WTC11 (cell line): ENCODE measurements at regions not wholly inside any gene's neighbourhood (a gene's known extent, or its start where the extent isn't known, plus 50 kb on each side); places are given as distances from the start of the nearest gene placed in this dataset.

Experiments used
- ATAC-seq: fragments of 200-7000 bp; cut with Tn5 transposase; 2 replicates; pipeline ENCODE4 v1.10.0; 2021; ENCODE audit warnings: mild to moderate bottlenecking, moderate library complexity
- CTCF ChIA-PET: fragments of 300-600 bp; sonication (Branson Sonifier 250); formaldehyde crosslinking; loops from one replicate; lab custom pipeline; 2021; ENCODE audit warnings: antibody characterized with exemption; lab: Charles Lee
- POLR2A ChIA-PET: fragments of 350-600 bp; sonication (Branson Sonifier 250); formaldehyde crosslinking; loops from one replicate; lab custom pipeline; 2021; ENCODE audit warnings: antibody characterized with exemption; lab: Charles Lee
- DNase-seq: peaks from one replicate; pipeline ENCODE4 v3.0.0; 2021; ENCODE audit warnings: low spot score
- H3K27ac Mint-ChIP-seq: 2 replicates; pipeline ENCODE4 v1.8.0; 2021; ENCODE audit warnings: mixed read lengths
- H3K27me3 Mint-ChIP-seq: 2 replicates; pipeline ENCODE4 v1.8.0; 2021; ENCODE audit warnings: low read depth, mild to moderate bottlenecking, moderate library complexity, mixed read lengths
- H3K36me3 Mint-ChIP-seq: 2 replicates; pipeline ENCODE4 v1.8.0; 2021; ENCODE audit warnings: mixed read lengths
- H3K4me1 Mint-ChIP-seq: 2 replicates; pipeline ENCODE4 v1.8.0; 2022; ENCODE audit warnings: mixed read lengths
- H3K4me3 Mint-ChIP-seq: 2 replicates; pipeline ENCODE4 v1.8.0; 2021; ENCODE audit warnings: mild to moderate bottlenecking, moderate library complexity, mixed read lengths
- H3K9me3 Mint-ChIP-seq: 2 replicates; pipeline ENCODE4 v1.8.0; 2021; ENCODE audit warnings: mixed read lengths
- CREB1 ChIP-seq: sonication (generic); formaldehyde crosslinking; IDR thresholded peaks from 2 replicates; pipeline ENCODE4 v1.8.0; 2023; ENCODE audit warnings: mild to moderate bottlenecking, missing genetic modification reagents
- EMX1 ChIP-seq: fragments of 250-450 bp; sonication (Bioruptor Pico); IDR thresholded peaks from 2 replicates; pipeline ENCODE4 v1.8.0; 2021; ENCODE audit warnings: mild to moderate bottlenecking
- FOXP1 ChIP-seq: sonication (generic); formaldehyde crosslinking; IDR thresholded peaks from 2 replicates; pipeline ENCODE4 v1.8.0; 2022; ENCODE audit warnings: missing genetic modification reagents, mild to moderate bottlenecking, moderate library complexity, borderline replicate concordance
- NR1H2 ChIP-seq: sonication (generic); formaldehyde crosslinking; IDR thresholded peaks from 2 replicates; pipeline ENCODE4 v1.9.0; 2021; ENCODE audit warnings: mild to moderate bottlenecking, moderate library complexity, missing genetic modification reagents
- SOX15 ChIP-seq: fragments of 250-450 bp; sonication (Bioruptor Pico); IDR thresholded peaks from 2 replicates; pipeline ENCODE4 v1.9.0; 2021; ENCODE audit warnings: mild to moderate bottlenecking
- TP53 ChIP-seq: sonication (generic); formaldehyde crosslinking; IDR thresholded peaks from 2 replicates; pipeline ENCODE4 v1.8.1; 2023; ENCODE audit warnings: mild to moderate bottlenecking, missing genetic modification reagents
- ZNF121 ChIP-seq: sonication (generic); formaldehyde crosslinking; IDR thresholded peaks from 2 replicates; pipeline ENCODE4 v1.8.0; 2023; ENCODE audit warnings: missing genetic modification reagents
- ZNF263 ChIP-seq: sonication (generic); formaldehyde crosslinking; IDR thresholded peaks from 2 replicates; pipeline ENCODE4 v1.8.1; 2022; ENCODE audit warnings: low read depth, mild to moderate bottlenecking, moderate library complexity, missing genetic modification reagents
- ZNF416 ChIP-seq: fragments of 250-450 bp; sonication (Bioruptor Pico); IDR thresholded peaks from 2 replicates; pipeline ENCODE4 v1.9.0; 2021; ENCODE audit warnings: mild to moderate bottlenecking, inconsistent platforms
- TF ChIP-seq, protein P1 (sequence below): sonication (generic); formaldehyde crosslinking; IDR thresholded peaks from 2 replicates; pipeline ENCODE4 v1.8.1; 2022; ENCODE audit warnings: low read depth, mild to moderate bottlenecking, moderate library complexity, missing genetic modification reagents, borderline replicate concordance
- TF ChIP-seq, protein P2 (sequence below): sonication (generic); formaldehyde crosslinking; IDR thresholded peaks from 2 replicates; pipeline ENCODE4 v1.8.1; 2022; ENCODE audit warnings: mild to moderate bottlenecking, missing genetic modification reagents, moderate library complexity, borderline replicate concordance
- TF ChIP-seq, protein P3 (sequence below): sonication (generic); formaldehyde crosslinking; IDR thresholded peaks from 2 replicates; pipeline ENCODE4 v1.8.1; 2022; ENCODE audit warnings: missing genetic modification reagents, borderline replicate concordance
- TF ChIP-seq, protein P4 (sequence below): sonication (generic); formaldehyde crosslinking; IDR thresholded peaks from 2 replicates; pipeline ENCODE4 v1.8.1; 2023; ENCODE audit warnings: mild to moderate bottlenecking, missing genetic modification reagents
- TF ChIP-seq, protein P5 (sequence below): sonication (generic); formaldehyde crosslinking; IDR thresholded peaks from 2 replicates; pipeline ENCODE4 v1.8.0; 2022; ENCODE audit warnings: mild to moderate bottlenecking, missing genetic modification reagents
- TF ChIP-seq, protein P6 (sequence below): fragments of 250-450 bp; sonication (Bioruptor Pico); IDR thresholded peaks from 2 replicates; pipeline ENCODE4 v1.9.0; 2021; ENCODE audit warnings: mild to moderate bottlenecking
- TF ChIP-seq, protein P7 (sequence below): sonication (generic); formaldehyde crosslinking; IDR thresholded peaks from 2 replicates; pipeline ENCODE4 v1.8.1; 2023; ENCODE audit warnings: mild to moderate bottlenecking, moderate library complexity, missing genetic modification reagents
- TF ChIP-seq, protein P8 (sequence below): fragments of 250-450 bp; sonication (Bioruptor Pico); IDR thresholded peaks from 2 replicates; pipeline ENCODE4 v1.9.0; 2021; ENCODE audit warnings: moderate library complexity, mild to moderate bottlenecking, inconsistent platforms, borderline replicate concordance
- TF ChIP-seq, protein P9 (sequence below): sonication (generic); formaldehyde crosslinking; IDR thresholded peaks from 2 replicates; pipeline ENCODE4 v1.8.1; 2023; ENCODE audit warnings: mild to moderate bottlenecking, missing genetic modification reagents, moderate library complexity

DNA sequence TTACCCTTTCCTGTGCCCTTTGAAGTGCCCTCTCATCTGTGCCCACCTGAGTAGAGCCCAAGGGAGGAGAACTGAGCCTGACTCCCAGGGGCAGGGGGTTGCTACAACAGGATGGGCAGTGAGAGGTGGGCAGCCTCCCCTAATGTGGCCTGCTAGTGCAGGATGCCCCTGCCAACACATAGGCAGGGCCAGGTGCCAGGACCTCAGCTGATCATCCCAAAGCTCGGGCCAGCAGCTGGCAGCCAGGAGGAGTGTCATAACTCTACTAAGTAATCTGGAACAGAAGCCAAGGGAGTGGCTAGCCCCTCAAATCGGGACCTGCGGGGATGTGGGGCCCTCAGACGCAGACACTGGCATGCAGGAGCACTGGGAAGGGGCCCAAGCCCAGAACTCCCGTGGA is 208.8 kb upstream of the RAB4A start:
- ChIA-PET CTCF (interaction anchor here (0.7 kb wide), 1 partner anchor 31 kb away, joined by 3 read pairs; no protein-coding TSS in a partner anchor), POLR2A (no interaction called here)
- DNase-seq, result no peak
- Mint-ChIP-seq H3K27me3 (no peaks in the 10 kb centered on the region), H3K27ac (no peak overlapping the region), H3K9me3 (no peaks in the 10 kb centered on the region), H3K4me1 (peaks cover 20% of the 10 kb centered on the region), H3K36me3 (no peaks in the 10 kb centered on the region), H3K4me3 (no peak overlapping the region)
- ATAC-seq, result no peak
- TF ChIP-seq, protein P1, sequence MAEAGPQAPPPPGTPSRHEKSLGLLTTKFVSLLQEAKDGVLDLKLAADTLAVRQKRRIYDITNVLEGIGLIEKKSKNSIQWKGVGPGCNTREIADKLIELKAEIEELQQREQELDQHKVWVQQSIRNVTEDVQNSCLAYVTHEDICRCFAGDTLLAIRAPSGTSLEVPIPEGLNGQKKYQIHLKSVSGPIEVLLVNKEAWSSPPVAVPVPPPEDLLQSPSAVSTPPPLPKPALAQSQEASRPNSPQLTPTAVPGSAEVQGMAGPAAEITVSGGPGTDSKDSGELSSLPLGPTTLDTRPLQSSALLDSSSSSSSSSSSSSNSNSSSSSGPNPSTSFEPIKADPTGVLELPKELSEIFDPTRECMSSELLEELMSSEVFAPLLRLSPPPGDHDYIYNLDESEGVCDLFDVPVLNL, result no peak
- no peak for TF ChIP-seq FOXP1 (CRISPR knock-in tag)
- TF ChIP-seq, protein P2, sequence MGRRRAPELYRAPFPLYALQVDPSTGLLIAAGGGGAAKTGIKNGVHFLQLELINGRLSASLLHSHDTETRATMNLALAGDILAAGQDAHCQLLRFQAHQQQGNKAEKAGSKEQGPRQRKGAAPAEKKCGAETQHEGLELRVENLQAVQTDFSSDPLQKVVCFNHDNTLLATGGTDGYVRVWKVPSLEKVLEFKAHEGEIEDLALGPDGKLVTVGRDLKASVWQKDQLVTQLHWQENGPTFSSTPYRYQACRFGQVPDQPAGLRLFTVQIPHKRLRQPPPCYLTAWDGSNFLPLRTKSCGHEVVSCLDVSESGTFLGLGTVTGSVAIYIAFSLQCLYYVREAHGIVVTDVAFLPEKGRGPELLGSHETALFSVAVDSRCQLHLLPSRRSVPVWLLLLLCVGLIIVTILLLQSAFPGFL (CRISPR knock-in tag), result no peak
- TF ChIP-seq EMX1 (CRISPR knock-in tag), result no peak
- no peak for TF ChIP-seq ZNF416 (CRISPR knock-in tag)
- TF ChIP-seq, protein P3, sequence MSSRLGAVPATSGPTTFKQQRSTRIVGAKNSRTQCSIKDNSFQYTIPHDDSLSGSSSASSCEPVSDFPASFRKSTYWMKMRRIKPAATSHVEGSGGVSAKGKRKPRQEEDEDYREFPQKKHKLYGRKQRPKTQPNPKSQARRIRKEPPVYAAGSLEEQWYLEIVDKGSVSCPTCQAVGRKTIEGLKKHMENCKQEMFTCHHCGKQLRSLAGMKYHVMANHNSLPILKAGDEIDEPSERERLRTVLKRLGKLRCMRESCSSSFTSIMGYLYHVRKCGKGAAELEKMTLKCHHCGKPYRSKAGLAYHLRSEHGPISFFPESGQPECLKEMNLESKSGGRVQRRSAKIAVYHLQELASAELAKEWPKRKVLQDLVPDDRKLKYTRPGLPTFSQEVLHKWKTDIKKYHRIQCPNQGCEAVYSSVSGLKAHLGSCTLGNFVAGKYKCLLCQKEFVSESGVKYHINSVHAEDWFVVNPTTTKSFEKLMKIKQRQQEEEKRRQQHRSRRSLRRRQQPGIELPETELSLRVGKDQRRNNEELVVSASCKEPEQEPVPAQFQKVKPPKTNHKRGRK (CRISPR knock-in tag), result no peak
- TF ChIP-seq, protein P4, sequence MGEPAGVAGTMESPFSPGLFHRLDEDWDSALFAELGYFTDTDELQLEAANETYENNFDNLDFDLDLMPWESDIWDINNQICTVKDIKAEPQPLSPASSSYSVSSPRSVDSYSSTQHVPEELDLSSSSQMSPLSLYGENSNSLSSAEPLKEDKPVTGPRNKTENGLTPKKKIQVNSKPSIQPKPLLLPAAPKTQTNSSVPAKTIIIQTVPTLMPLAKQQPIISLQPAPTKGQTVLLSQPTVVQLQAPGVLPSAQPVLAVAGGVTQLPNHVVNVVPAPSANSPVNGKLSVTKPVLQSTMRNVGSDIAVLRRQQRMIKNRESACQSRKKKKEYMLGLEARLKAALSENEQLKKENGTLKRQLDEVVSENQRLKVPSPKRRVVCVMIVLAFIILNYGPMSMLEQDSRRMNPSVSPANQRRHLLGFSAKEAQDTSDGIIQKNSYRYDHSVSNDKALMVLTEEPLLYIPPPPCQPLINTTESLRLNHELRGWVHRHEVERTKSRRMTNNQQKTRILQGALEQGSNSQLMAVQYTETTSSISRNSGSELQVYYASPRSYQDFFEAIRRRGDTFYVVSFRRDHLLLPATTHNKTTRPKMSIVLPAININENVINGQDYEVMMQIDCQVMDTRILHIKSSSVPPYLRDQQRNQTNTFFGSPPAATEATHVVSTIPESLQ (CRISPR knock-in tag), result no peak
- TF ChIP-seq TP53, result no peak
- TF ChIP-seq ZNF263 (CRISPR knock-in tag), result no peak
- TF ChIP-seq ZNF121, result no peak

DNA sequence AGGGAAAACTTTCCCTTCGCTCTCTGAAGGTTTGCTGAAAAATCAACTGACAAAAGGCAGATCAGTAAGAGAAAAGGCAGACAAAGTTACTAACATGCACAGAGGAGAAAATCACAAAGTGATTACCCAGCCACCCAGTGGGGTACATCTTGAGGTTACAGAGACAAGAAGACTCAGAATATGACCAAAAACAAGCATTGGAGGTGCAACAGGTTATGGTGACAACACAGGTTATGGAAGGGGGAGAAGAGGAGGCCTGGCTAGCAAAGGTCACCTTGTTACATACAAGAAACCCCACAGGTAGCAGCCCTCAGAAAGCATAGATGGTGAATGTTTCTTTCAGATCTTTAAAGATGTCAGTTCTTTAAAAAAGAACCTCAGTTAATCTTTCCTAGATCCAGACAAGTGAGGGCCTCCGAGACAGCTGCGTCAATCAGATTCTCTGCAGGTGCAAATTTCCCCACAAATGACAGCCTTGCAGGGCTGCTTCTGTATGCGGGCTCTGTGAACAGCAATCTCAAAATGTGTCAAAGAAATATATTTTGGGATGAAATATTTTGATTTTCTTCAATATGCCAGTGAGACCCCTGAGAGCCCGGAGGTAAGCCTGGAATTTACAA is 207.6 kb upstream of the RAB4A start:
- ATAC-seq (no peak), DNase-seq (no peak)
- H3K27me3 Mint-ChIP-seq, result no peaks in the 10 kb centered on the region
- H3K4me3 Mint-ChIP-seq, result no peak overlapping the region
- H3K9me3 Mint-ChIP-seq, result no peaks in the 10 kb centered on the region
- H3K36me3 Mint-ChIP-seq, result no peaks in the 10 kb centered on the region
- H3K4me1 Mint-ChIP-seq, result peaks cover 20% of the 10 kb centered on the region
- H3K27ac Mint-ChIP-seq, result no peak overlapping the region
- POLR2A ChIA-PET, result no interaction called here
- CTCF ChIA-PET, result interaction anchor here (0.7 kb wide), 1 partner anchor 46 kb away, joined by 3 read pairs; no protein-coding TSS in a partner anchor
- TF ChIP-seq NR1H2 (CRISPR knock-in tag), result no peak
- TF ChIP-seq, protein P5, sequence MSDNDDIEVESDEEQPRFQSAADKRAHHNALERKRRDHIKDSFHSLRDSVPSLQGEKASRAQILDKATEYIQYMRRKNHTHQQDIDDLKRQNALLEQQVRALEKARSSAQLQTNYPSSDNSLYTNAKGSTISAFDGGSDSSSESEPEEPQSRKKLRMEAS, result no peak
- TF ChIP-seq, protein P6, sequence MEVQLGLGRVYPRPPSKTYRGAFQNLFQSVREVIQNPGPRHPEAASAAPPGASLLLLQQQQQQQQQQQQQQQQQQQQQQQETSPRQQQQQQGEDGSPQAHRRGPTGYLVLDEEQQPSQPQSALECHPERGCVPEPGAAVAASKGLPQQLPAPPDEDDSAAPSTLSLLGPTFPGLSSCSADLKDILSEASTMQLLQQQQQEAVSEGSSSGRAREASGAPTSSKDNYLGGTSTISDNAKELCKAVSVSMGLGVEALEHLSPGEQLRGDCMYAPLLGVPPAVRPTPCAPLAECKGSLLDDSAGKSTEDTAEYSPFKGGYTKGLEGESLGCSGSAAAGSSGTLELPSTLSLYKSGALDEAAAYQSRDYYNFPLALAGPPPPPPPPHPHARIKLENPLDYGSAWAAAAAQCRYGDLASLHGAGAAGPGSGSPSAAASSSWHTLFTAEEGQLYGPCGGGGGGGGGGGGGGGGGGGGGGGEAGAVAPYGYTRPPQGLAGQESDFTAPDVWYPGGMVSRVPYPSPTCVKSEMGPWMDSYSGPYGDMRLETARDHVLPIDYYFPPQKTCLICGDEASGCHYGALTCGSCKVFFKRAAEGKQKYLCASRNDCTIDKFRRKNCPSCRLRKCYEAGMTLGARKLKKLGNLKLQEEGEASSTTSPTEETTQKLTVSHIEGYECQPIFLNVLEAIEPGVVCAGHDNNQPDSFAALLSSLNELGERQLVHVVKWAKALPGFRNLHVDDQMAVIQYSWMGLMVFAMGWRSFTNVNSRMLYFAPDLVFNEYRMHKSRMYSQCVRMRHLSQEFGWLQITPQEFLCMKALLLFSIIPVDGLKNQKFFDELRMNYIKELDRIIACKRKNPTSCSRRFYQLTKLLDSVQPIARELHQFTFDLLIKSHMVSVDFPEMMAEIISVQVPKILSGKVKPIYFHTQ (CRISPR knock-in tag), result no peak
- no peak for TF ChIP-seq FOXP1 (CRISPR knock-in tag)
- TF ChIP-seq ZNF121, result no peak
- TF ChIP-seq EMX1 (CRISPR knock-in tag), result no peak
- TF ChIP-seq, protein P7, sequence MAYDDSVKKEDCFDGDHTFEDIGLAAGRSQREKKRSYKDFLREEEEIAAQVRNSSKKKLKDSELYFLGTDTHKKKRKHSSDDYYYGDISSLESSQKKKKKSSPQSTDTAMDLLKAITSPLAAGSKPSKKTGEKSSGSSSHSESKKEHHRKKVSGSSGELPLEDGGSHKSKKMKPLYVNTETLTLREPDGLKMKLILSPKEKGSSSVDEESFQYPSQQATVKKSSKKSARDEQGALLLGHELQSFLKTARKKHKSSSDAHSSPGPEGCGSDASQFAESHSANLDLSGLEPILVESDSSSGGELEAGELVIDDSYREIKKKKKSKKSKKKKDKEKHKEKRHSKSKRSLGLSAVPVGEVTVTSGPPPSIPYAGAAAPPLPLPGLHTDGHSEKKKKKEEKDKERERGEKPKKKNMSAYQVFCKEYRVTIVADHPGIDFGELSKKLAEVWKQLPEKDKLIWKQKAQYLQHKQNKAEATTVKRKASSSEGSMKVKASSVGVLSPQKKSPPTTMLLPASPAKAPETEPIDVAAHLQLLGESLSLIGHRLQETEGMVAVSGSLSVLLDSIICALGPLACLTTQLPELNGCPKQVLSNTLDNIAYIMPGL (CRISPR knock-in tag), result no peak
- TF ChIP-seq, protein P8, sequence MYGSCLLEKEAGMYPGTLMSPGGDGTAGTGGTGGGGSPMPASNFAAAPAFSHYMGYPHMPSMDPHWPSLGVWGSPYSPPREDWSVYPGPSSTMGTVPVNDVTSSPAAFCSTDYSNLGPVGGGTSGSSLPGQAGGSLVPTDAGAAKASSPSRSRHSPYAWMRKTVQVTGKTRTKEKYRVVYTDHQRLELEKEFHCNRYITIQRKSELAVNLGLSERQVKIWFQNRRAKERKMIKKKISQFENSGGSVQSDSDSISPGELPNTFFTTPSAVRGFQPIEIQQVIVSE, result no peak
- no peak for TF ChIP-seq SOX15 (CRISPR knock-in tag)
- TF ChIP-seq, protein P9, sequence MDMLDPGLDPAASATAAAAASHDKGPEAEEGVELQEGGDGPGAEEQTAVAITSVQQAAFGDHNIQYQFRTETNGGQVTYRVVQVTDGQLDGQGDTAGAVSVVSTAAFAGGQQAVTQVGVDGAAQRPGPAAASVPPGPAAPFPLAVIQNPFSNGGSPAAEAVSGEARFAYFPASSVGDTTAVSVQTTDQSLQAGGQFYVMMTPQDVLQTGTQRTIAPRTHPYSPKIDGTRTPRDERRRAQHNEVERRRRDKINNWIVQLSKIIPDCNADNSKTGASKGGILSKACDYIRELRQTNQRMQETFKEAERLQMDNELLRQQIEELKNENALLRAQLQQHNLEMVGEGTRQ (CRISPR knock-in tag), result no peak
- no peak for TF ChIP-seq CREB1
